A549 (cell line): ENCODE measurements at regions not wholly inside any gene's neighbourhood (a gene's known extent, or its start where the extent isn't known, plus 50 kb on each side); places are given as distances from the start of the nearest gene placed in this dataset.

ENCODE experiments used
- ATAC-seq, 2 experiments: fragments of 200-7000 bp in 1 of 2; fragments of >200 bp in 1 of 2; cut with Nextera tagmentation in 1 of 2; cut with Tn5 transposase in 1 of 2; 3 replicates each; pipeline versions ENCODE4 v1.8.0 to v1.9.1; 2018 to 2020; ENCODE audit warnings: mild to moderate bottlenecking in 1 of 2, moderate library complexity in 1 of 2
- CTCF ChIA-PET: fragments of 300-600 bp; sonication (Branson Sonifier 250); formaldehyde crosslinking; extraction: SDS; loops from one replicate; lab custom pipeline; 2021; ENCODE audit warnings: antibody characterized with exemption, inconsistent platforms; lab: Yijun Ruan, JAX
- POLR2A ChIA-PET: fragments of 350-600 bp; formaldehyde crosslinking; extraction: SDS; loops from one replicate; lab custom pipeline; 2021; ENCODE audit warnings: antibody characterized with exemption, inconsistent platforms; lab: Yijun Ruan, JAX
- DNase-seq, 2 experiments: peaks; one replicate each; pipeline versions ENCODE4 v3.0.0 to v3.0.0-alpha.2; 2011 to 2016; ENCODE audit warnings: low read depth in 1 of 2, low spot score in 1 of 2
- FAIRE-seq: peaks from 2 replicates; lab custom pipeline; 2011; peaks lifted over from hg19 to GRCh38; lab: Jason Lieb, UNC
- H3K27ac ChIP-seq, 2 experiments: fragments of >200 bp; sonication (Bioruptor Twin); formaldehyde crosslinking; 3 replicates each; pipeline ENCODE4 v1.5.1; 2016 to 2017
- H3K4me1 ChIP-seq: fragments of >200 bp; sonication (Bioruptor Twin); formaldehyde crosslinking; 3 replicates; pipeline ENCODE4 v1.6.1; 2016
- H3K4me2 ChIP-seq: fragments of >200 bp; sonication (Bioruptor Twin); formaldehyde crosslinking; 3 replicates; pipeline ENCODE4 v1.6.1; 2016
- H3K4me3 ChIP-seq: fragments of >200 bp; sonication (Bioruptor Twin); formaldehyde crosslinking; 3 replicates; pipeline ENCODE4 v1.5.1; 2016
- H3K9me3 ChIP-seq: fragments of >200 bp; sonication (Bioruptor Twin); formaldehyde crosslinking; 3 replicates; pipeline ENCODE4 v1.6.1; 2016
- CBX2 ChIP-seq: fragments of 200-600 bp; sonication (generic); IDR thresholded peaks from 2 replicates; pipeline ENCODE4 v1.6.1; 2016; ENCODE audit warnings: low read depth, mild to moderate bottlenecking, borderline replicate concordance
- CHD2 ChIP-seq: fragments of 150-350 bp; IDR thresholded peaks from 2 replicates; pipeline ENCODE4 v1.6.1; 2014; ENCODE audit warnings: low read length; ENCODE audit not compliant: partially characterized antibody
- CHD4 ChIP-seq: fragments of 200-600 bp; sonication (generic); IDR thresholded peaks from 2 replicates; pipeline ENCODE4 v1.6.1; 2016; ENCODE audit warnings: antibody characterized with exemption, mild to moderate bottlenecking, borderline replicate concordance
- CTCF ChIP-seq: fragments of >200 bp; sonication (Bioruptor Twin); formaldehyde crosslinking; IDR thresholded peaks from 3 replicates; pipeline ENCODE4 v1.5.1; 2016
- EHF ChIP-seq: fragments of 250-450 bp; sonication (Bioruptor Pico); IDR thresholded peaks from 2 replicates; pipeline ENCODE4 v1.5.0; 2020; ENCODE audit warnings: mild to moderate bottlenecking
- EHMT2 ChIP-seq: fragments of 200-600 bp; sonication (generic); IDR thresholded peaks from 2 replicates; pipeline ENCODE4 v1.6.1; 2016; ENCODE audit warnings: antibody characterized with exemption, low read depth, mild to moderate bottlenecking, moderate library complexity
- EP300 ChIP-seq, 2 experiments: fragments of >200 bp; sonication (Bioruptor Twin); formaldehyde crosslinking; IDR thresholded peaks; 2 replicates in 1 of 2; 3 replicates in 1 of 2; pipeline ENCODE4 v1.6.1; 2016 to 2017
- FOSB ChIP-seq: fragments of 250-450 bp; sonication (Bioruptor Pico); IDR thresholded peaks from 2 replicates; pipeline ENCODE4 v1.5.0; 2020; ENCODE audit warnings: mild to moderate bottlenecking, moderate library complexity
- HMGXB4 ChIP-seq: fragments of 250-450 bp; sonication (Bioruptor Pico); IDR thresholded peaks from 2 replicates; pipeline ENCODE4 v1.5.0; 2021; ENCODE audit warnings: mild to moderate bottlenecking, moderate library complexity, borderline replicate concordance
- JUN ChIP-seq, 2 experiments: fragments of >200 bp; sonication (Bioruptor Twin); formaldehyde crosslinking; IDR thresholded peaks; 2 replicates in 1 of 2; 3 replicates in 1 of 2; pipeline ENCODE4 v1.6.1; 2016 to 2017
- JUNB ChIP-seq: fragments of >200 bp; sonication (Bioruptor Twin); formaldehyde crosslinking; IDR thresholded peaks from 2 replicates; pipeline ENCODE4 v1.6.1; 2016
- KDM1A ChIP-seq: fragments of 200-600 bp; sonication (generic); IDR thresholded peaks from 2 replicates; pipeline ENCODE4 v1.6.1; 2016; ENCODE audit warnings: low read depth, mild to moderate bottlenecking
- NR3C1 ChIP-seq: fragments of >200 bp; sonication (Bioruptor Twin); formaldehyde crosslinking; IDR thresholded peaks from 3 replicates; pipeline ENCODE4 v1.6.1; 2017
- PHF8 ChIP-seq: fragments of 200-600 bp; sonication (generic); IDR thresholded peaks from 2 replicates; pipeline ENCODE4 v1.6.1; 2016; ENCODE audit warnings: low read depth, mild to moderate bottlenecking, antibody characterized with exemption, moderate library complexity, borderline replicate concordance
- POLR2AphosphoS2 ChIP-seq: conservative IDR thresholded peaks from 2 replicates; pipeline ENCODE4 v1.6.1; 2012; ENCODE audit warnings: low read length, improper control_type of control experiment, inconsistent platforms
- RARB ChIP-seq: fragments of 250-450 bp; sonication (Bioruptor Pico); IDR thresholded peaks from 2 replicates; pipeline ENCODE4 v1.8.0; 2021; ENCODE audit warnings: mild to moderate bottlenecking, moderate library complexity
- REST ChIP-seq: fragments of 200-600 bp; sonication (generic); IDR thresholded peaks from 2 replicates; pipeline ENCODE4 v1.6.1; 2016; ENCODE audit warnings: antibody characterized with exemption, mild to moderate bottlenecking, moderate library complexity
- RNF2 ChIP-seq: fragments of 200-600 bp; sonication (generic); IDR thresholded peaks from 2 replicates; pipeline ENCODE4 v1.6.1; 2016; ENCODE audit warnings: low read depth, mild to moderate bottlenecking, antibody characterized with exemption, moderate library complexity, borderline replicate concordance
- TFCP2L1 ChIP-seq: fragments of 250-450 bp; sonication (Bioruptor Pico); IDR thresholded peaks from 2 replicates; pipeline ENCODE4 v1.5.0; 2021; ENCODE audit warnings: mild to moderate bottlenecking
- WGBS: methylation state at CpG from one replicate; pipeline ENCODE4 v1.1.6; 2017; ENCODE audit errors: missing lambda C conversion rate; 5-methylcytosine and 5-hydroxymethylcytosine counted together
- TF ChIP-seq, protein P1 (sequence below): IDR thresholded peaks from 2 replicates; pipeline ENCODE4 v1.6.1; 2012

DNA sequence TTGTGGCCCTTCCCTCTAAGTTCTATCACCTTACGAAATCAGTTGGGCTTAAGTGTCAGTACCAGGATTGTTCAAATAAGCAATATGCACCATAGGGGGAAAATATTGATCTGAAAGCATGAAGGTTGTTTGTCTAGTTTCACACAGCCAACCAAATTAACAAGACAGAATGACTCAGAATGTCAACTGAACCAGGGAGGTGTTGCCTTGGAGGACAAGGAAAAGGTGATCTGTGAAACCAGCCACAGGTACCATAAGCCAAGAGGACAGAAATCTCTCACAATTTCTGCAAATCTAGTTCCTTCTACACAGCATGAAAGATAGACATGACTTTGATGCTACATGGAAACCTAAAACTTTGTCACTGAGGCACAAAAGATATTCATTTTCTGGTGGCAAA lies 297.9 kb downstream of the BCL11B start:
- no peak for FAIRE-seq
- Histone ChIP-seq H3K4me3 (no peak overlapping the region), H3K4me2 (no peak overlapping the region), H3K4me1 (no peaks in the 10 kb centered on the region), H3K27ac (no peak overlapping the region), H3K9me3 (peaks cover 10% of the 10 kb centered on the region; the same call in 1 of the 3 replicates)
- 53% methylated on average over 1 of the region's 1 CpG for WGBS
- TF ChIP-seq NR3C1, result no peak
- TF ChIP-seq TFCP2L1 (CRISPR knock-in tag), result no peak
- no peak for TF ChIP-seq EHMT2
- no peak for TF ChIP-seq POLR2AphosphoS2
- no peak for TF ChIP-seq FOSB (CRISPR knock-in tag)
- no peak for TF ChIP-seq CHD4
- TF ChIP-seq RNF2, result no peak
- TF ChIP-seq CHD2, result no peak
- POLR2A ChIA-PET, result no interaction called here
- no peak for DNase-seq
- CTCF ChIA-PET, result no interaction called here
- ATAC-seq, result no peak

- ChIA-PET POLR2A (no interaction called here), CTCF (no interaction called here)
- Histone ChIP-seq H3K4me2 (no peak overlapping the region), H3K4me3 (no peak overlapping the region), H3K27ac (no peak overlapping the region), H3K4me1 (no peaks in the 10 kb centered on the region), H3K9me3 (peaks cover 10% of the 10 kb centered on the region; the same call in 1 of the 3 replicates)
- DNase-seq (no peak), FAIRE-seq (no peak), ATAC-seq (no peak)
- 3% methylated on average over 3 of the region's 3 CpGs for WGBS
- TF ChIP-seq JUN (IDR thresholded peaks at IDR 0.05) (no peak), EHF (CRISPR knock-in tag) (no peak), EP300 (IDR thresholded peaks at IDR 0.05) (no peak), PHF8 (no peak), CBX2 (no peak), REST (no peak), CHD2 (no peak), CTCF (no peak), RARB (CRISPR knock-in tag) (no peak), JUNB (no peak), HMGXB4 (no peak), POLR2AphosphoS2 (no peak), KDM1A (no peak)
- TF ChIP-seq, protein P1, sequence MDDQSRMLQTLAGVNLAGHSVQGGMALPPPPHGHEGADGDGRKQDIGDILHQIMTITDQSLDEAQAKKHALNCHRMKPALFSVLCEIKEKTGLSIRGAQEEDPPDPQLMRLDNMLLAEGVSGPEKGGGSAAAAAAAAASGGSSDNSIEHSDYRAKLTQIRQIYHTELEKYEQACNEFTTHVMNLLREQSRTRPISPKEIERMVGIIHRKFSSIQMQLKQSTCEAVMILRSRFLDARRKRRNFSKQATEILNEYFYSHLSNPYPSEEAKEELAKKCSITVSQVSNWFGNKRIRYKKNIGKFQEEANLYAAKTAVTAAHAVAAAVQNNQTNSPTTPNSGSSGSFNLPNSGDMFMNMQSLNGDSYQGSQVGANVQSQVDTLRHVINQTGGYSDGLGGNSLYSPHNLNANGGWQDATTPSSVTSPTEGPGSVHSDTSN, result no peak
- TF ChIP-seq, all 56 proteins: peak for 0
These were observed 295.7 kb downstream of the BCL11B start for GRCh38 chr14:98976271-98976670.
